GM12873 (cell line): ENCODE measurements at regions not wholly inside any gene's neighbourhood (a gene's known extent, or its start where the extent isn't known, plus 50 kb on each side); places are given as distances from the start of the nearest gene placed in this dataset.

Experiments used
- CTCF ChIP-seq: IDR thresholded peaks from 2 replicates; pipeline ENCODE4 v1.5.1; 2012; ENCODE audit warnings: low read depth, mild to moderate bottlenecking, moderate library complexity, low read length, control low read depth; ENCODE audit not compliant: insufficient read depth; ENCODE audit errors: missing control alignments

GRCh38 chr2:147351784-147352183, 493.0 kb upstream of the ACVR2A start:
- TF ChIP-seq CTCF = no peak

- TF ChIP-seq CTCF = no peak
Measured at GRCh38 chr2:147348931-147349555, 495.8 kb upstream of the ACVR2A start.

GRCh38 chr2:147346142-147346541, 498.7 kb upstream of the ACVR2A start:
- no peak for TF ChIP-seq CTCF

GRCh38 chr2:147345246-147345645, 499.6 kb upstream of the ACVR2A start:
- no peak for TF ChIP-seq CTCF

- no peak for TF ChIP-seq CTCF
Measured at GRCh38 chr2:147342329-147342728, 502.5 kb upstream of the ACVR2A start.

- peak; percentile 62 for TF ChIP-seq CTCF
Measured at GRCh38 chr2:147331790-147332419, 512.9 kb upstream of the ACVR2A start.

GRCh38 chr2:147330925-147331324, 513.9 kb upstream of the ACVR2A start:
- no peak for TF ChIP-seq CTCF
